Fibroblast of lung (primary cell): ENCODE measurements at regions not wholly inside any gene's neighbourhood (a gene's known extent, or its start where the extent isn't known, plus 50 kb on each side); places are given as distances from the start of the nearest gene placed in this dataset.
A peak's percentile ranks its signal among the peaks of the same experiment; 100 is the strongest.

Experiments
- DNase-seq, 2 donors: peaks; one replicate each; pipeline versions ENCODE4 v3.0.0 to v3.0.0-alpha.2; 2010; ENCODE audit warnings: low read depth in 2 of 2
- H2AFZ ChIP-seq: 2 replicates; pipeline ENCODE4 v1.5.1; 2012; ENCODE audit warnings: low read length, control low read depth, inconsistent platforms
- H3K27ac ChIP-seq: 2 replicates; pipeline ENCODE4 v1.5.1; 2011; ENCODE audit warnings: low read length, control low read depth; ENCODE audit not compliant: insufficient read depth
- H3K27me3 ChIP-seq: 2 replicates; pipeline ENCODE4 v1.5.1; 2011; ENCODE audit warnings: mild to moderate bottlenecking, low read length; ENCODE audit not compliant: control insufficient read depth, insufficient read depth
- H3K36me3 ChIP-seq: 2 replicates; pipeline ENCODE4 v1.5.1; 2011; ENCODE audit warnings: low read length; ENCODE audit not compliant: control insufficient read depth, insufficient read depth
- H3K4me1 ChIP-seq: 2 replicates; pipeline ENCODE4 v1.5.1; 2011; ENCODE audit warnings: low read length; ENCODE audit not compliant: control insufficient read depth, insufficient read depth; ENCODE audit errors: extremely low read depth
- H3K4me2 ChIP-seq: 2 replicates; pipeline ENCODE4 v1.5.1; 2011; ENCODE audit warnings: low read length, control low read depth; ENCODE audit not compliant: insufficient read depth; ENCODE audit errors: extremely low read depth
- H3K4me3 ChIP-seq, 4 experiments: fragments of 200-600 bp in 1 of 4; sonication (generic) in 1 of 4; replicated peaks in 1 of 4; 2 replicates each; pipeline ENCODE4 v1.5.1; 2011 to 2016; ENCODE audit warnings: low read length in 4 of 4, low read depth in 3 of 4, mild to moderate bottlenecking in 3 of 4, control low read depth in 2 of 4, inconsistent platforms in 1 of 4, mixed read lengths in 1 of 4; ENCODE audit not compliant: insufficient read depth in 1 of 4; ENCODE audit errors: control extremely low read depth in 1 of 4
- H3K79me2 ChIP-seq: 2 replicates; pipeline ENCODE4 v1.5.1; 2012; ENCODE audit warnings: mild to moderate bottlenecking, low read length, inconsistent platforms; ENCODE audit not compliant: control insufficient read depth, insufficient read depth
- H3K9ac ChIP-seq: 2 replicates; pipeline ENCODE4 v1.5.1; 2011; ENCODE audit warnings: mild to moderate bottlenecking, low read length, control low read depth; ENCODE audit not compliant: insufficient read depth
- H3K9me3 ChIP-seq: 2 replicates; pipeline ENCODE4 v1.5.1; 2012; ENCODE audit warnings: low read depth, low read length; ENCODE audit not compliant: control insufficient read depth, insufficient read depth
- H4K20me1 ChIP-seq: 2 replicates; pipeline ENCODE4 v1.5.1; 2011; ENCODE audit warnings: low read length; ENCODE audit not compliant: control insufficient read depth, insufficient read depth; ENCODE audit errors: extremely low read depth
- EZH2 ChIP-seq: IDR thresholded peaks from 2 replicates; pipeline ENCODE4 v1.5.1; 2012; ENCODE audit warnings: low read length, control low read depth, mild to moderate bottlenecking; ENCODE audit errors: missing control alignments
- TF ChIP-seq, protein P1 (sequence below), 2 donors: IDR thresholded peaks in 1 of 2; conservative IDR thresholded peaks in 1 of 2; 1 replicate in 1 of 2; 2 replicates in 1 of 2; pipeline ENCODE4 v1.5.1; 2011 to 2012; ENCODE audit warnings: low read length in 2 of 2, control low read depth in 1 of 2, inconsistent platforms in 1 of 2, low read depth in 1 of 2, mild to moderate bottlenecking in 1 of 2

DNA sequence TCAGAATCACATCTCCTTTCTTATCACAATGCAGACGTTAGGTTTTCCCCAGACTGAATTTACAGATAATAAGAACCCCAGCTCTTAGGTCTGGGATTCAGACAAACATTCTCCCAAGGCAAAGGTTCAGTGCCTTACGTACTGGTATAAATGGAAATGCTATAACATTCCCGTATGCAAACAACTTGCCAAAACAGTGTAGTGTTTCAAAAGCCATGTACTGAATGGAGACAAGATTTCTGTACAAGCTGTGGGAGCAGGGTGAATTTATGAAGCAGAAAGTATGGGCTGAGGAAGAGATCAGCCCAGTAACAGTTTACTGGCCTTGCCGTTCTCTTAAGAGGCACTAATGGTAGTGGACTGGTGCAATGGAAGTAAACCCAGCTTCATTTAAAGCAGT is 225.5 kb upstream of the ZNF462 start:
- Histone ChIP-seq H2AFZ (no peak overlapping the region), H3K9ac (no peak overlapping the region), H3K36me3 (no peaks in the 10 kb centered on the region), H3K4me3 (no peak overlapping the region), H3K9me3 (no peaks in the 10 kb centered on the region), H3K27me3 (no peaks in the 10 kb centered on the region), H3K79me2 (no peaks in the 10 kb centered on the region), H3K4me1 (no peaks in the 10 kb centered on the region), H4K20me1 (no peaks in the 10 kb centered on the region), H3K27ac (no peak overlapping the region), H3K4me2 (no peak overlapping the region)
- DNase-seq, result peak in 1 of 2 donors; percentile 18
- TF ChIP-seq, protein P1, sequence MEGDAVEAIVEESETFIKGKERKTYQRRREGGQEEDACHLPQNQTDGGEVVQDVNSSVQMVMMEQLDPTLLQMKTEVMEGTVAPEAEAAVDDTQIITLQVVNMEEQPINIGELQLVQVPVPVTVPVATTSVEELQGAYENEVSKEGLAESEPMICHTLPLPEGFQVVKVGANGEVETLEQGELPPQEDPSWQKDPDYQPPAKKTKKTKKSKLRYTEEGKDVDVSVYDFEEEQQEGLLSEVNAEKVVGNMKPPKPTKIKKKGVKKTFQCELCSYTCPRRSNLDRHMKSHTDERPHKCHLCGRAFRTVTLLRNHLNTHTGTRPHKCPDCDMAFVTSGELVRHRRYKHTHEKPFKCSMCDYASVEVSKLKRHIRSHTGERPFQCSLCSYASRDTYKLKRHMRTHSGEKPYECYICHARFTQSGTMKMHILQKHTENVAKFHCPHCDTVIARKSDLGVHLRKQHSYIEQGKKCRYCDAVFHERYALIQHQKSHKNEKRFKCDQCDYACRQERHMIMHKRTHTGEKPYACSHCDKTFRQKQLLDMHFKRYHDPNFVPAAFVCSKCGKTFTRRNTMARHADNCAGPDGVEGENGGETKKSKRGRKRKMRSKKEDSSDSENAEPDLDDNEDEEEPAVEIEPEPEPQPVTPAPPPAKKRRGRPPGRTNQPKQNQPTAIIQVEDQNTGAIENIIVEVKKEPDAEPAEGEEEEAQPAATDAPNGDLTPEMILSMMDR (conservative IDR thresholded peaks at IDR 0.05 in 1 of 2, IDR thresholded peaks at IDR 0.05 in 1 of 2; ENCODE audit: low read depth in 1 of 2, low read length in 2 of 2), result no peak
- TF ChIP-seq EZH2, result no peak

DNA sequence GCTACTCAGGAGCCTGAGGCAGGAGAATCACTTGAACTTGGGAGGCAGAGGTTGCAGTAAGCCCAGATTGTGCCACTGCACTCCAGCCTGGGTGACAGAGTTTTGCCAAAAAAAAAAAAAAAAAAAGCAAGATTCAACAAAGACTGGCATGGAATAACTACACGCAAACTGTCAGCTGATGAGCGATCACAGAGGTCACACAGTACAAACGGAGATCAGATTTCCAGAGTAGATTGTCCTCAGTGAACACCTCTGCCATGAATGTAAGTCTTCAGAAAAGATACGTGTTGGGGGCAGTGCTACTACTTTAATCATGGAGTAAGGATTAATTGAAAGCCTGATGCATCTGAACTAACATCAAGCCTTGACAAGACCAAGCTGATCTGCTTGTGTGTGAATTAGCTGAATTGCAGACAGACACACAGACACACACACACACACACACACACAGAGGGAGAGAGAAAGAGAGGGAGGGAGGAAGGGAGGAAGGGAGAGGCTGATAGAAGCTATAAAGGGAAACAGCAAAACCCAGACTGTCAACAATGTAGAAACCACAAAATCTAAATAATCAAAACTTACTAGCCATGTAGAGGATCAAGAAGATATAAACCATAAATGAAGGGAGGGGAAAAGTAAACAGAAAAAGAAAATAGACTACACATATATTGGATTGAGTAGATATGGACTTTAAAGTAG is 222.9 kb upstream of the ZNF462 start:
- Histone ChIP-seq H3K36me3 (no peaks in the 10 kb centered on the region), H3K4me1 (no peaks in the 10 kb centered on the region), H3K4me2 (no peak overlapping the region), H4K20me1 (no peaks in the 10 kb centered on the region), H3K27me3 (no peaks in the 10 kb centered on the region), H3K79me2 (no peaks in the 10 kb centered on the region), H3K9ac (no peak overlapping the region), H3K27ac (no peak overlapping the region), H3K4me3 (no peak overlapping the region), H3K9me3 (no peaks in the 10 kb centered on the region), H2AFZ (no peak overlapping the region)
- TF ChIP-seq, protein P1 (conservative IDR thresholded peaks at IDR 0.05 in 1 of 2, IDR thresholded peaks at IDR 0.05 in 1 of 2; ENCODE audit: low read depth in 1 of 2, low read length in 2 of 2), result no peak
- no peak for TF ChIP-seq EZH2
- peak in 1 of 2 donors; percentile 19 for DNase-seq

DNA sequence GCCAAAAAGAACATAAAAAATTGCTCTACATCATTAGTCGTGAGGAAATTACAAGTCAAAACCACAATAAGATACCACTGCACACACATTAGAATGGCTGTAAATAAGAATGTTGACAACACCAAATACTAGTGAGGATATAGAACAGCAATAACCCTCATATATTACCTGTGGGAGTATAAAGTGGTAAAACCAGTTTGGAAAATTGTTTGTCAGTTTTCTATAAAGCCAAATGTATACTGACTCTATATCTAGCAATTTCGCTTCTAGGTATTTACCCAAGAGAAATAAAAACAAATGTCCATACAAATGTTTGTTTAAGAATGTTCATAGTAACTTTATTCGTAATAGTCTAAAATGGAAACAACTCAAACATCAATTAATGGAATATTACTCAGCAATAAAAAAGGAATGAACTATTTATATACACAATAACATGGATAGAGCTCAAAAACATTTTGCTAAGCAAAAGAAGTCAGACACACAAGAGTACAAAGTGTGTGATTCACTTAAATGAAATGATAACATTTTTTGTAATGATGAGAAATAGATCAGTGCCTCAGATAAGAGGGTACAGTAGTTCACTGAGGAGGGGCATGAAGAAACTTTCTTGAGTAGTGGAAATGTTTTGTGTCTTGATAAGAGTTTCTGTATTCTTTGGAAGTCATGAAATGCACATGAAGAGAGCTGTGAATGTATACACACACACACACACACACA is 219.6 kb upstream of the ZNF462 start:
- H4K20me1 ChIP-seq, result no peaks in the 10 kb centered on the region
- H2AFZ ChIP-seq, result no peak overlapping the region
- H3K27me3 ChIP-seq, result no peaks in the 10 kb centered on the region
- H3K9ac ChIP-seq, result no peak overlapping the region
- no peaks in the 10 kb centered on the region for H3K79me2 ChIP-seq
- TF ChIP-seq, protein P1 (conservative IDR thresholded peaks at IDR 0.05 in 1 of 2, IDR thresholded peaks at IDR 0.05 in 1 of 2; ENCODE audit: low read depth in 1 of 2, low read length in 2 of 2), result no peak
- no peak for TF ChIP-seq EZH2
- H3K27ac ChIP-seq, result no peak overlapping the region
- H3K36me3 ChIP-seq, result no peaks in the 10 kb centered on the region
- H3K9me3 ChIP-seq, result no peaks in the 10 kb centered on the region
- DNase-seq, result no peak
- no peak overlapping the region for H3K4me2 ChIP-seq
- H3K4me1 ChIP-seq, result no peaks in the 10 kb centered on the region
- H3K4me3 ChIP-seq, result no peak overlapping the region
